ENCODE measurements at regions not wholly inside any gene's neighbourhood (a gene's known extent, or its start where the extent isn't known, plus 50 kb on each side); places are given as distances from the start of the nearest gene placed in this dataset.
"Not testable (repeated sequence)": the region's sequence is repeated elsewhere in the genome, so short reads cannot be mapped to it uniquely, and the experiment has no call there.

DNA sequence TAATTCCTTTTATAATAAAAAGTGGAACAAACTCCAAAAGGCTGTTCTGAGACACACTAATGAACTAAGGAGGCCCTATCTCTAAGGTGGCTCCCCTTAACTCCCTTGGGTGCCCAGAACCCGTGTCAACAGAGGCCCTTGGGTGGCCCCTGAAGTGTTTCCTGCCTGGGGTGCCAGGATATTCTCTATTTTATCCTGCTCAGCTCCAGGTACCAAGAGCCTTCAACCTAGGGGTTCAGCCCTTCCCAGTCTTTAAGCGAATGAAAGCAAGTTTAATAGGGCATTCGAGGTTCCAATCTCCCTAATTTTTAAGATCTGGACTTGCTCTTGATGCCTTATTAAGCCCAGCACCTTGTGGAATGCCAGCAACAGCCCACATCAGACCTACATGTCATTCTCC, 64.4 kb upstream of the MYO3A start:
- DNase-seq, result no peak

DNA sequence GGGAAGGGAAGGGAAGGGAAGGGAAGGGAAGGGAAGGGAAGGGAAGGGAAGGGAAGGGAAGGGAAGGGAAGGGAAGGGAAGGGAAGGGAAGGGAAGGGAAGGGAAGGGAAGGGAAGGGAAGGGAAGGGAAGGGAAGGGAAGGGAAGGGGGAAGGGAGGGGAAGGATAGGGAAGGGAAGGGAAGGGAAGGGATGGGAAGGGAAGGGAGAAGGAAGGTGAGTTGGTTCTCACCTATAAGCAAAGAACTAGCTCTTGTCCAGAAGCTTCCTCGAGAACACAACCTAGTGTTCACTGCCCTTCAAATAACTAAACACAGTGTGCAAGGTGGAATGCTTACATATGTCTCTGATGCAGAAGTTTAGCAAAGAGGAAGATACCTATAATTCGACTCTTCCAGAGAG, 59.6 kb upstream of the MYO3A start:
- not testable (repeated sequence) for DNase-seq

DNA sequence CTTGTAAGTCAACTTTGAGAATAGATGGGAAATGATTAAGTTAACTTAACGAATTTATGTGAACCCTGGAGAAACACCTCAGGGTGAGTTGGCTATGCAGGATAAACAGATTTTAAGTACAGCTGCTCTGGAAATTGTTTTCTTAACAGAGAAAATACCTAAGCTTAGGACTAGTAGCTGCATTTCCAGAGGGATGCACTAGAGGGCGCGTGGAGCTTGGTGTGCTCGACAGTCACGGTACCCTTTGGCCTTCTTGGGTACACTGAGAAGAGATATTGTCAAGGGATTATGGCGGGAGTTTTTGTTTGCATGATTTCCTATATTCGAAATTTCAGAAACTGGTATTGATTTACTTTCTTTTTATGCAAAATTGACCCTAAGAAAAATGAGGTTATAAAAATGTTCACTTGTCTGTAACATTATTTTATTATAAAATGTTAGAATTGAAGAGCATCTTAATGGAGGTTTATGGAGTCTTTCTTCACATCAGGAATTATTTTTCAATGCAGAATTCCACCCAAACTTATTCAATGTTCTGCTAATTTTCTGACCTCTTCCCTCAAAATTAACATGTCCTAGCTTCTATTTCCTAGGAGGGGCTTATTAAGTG, 58.4 kb upstream of the MYO3A start:
- peak; percentile 58 for DNase-seq

DNA sequence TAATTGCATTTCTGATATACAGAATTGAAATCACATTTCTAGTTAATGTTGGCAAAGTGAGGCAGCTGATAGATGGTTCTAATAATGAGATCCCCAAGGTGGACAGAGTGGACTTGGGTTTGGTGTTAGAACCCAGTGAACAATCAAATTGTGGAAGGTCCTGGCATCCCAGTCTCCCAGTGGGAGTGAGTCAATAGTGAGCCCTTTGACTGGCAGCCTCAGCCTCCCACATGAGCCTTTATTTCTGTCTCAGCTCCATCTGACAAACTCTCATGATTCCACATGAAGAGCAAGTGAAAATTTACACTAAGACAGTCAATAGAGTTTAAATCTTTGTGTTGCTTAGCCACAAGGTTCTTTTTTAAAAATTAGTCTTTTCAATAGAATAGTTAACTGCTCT, 56.7 kb upstream of the MYO3A start:
- DNase-seq, result no peak
